GM10266 (cell line): ENCODE measurements at regions not wholly inside any gene's neighbourhood (a gene's known extent, or its start where the extent isn't known, plus 50 kb on each side); places are given as distances from the start of the nearest gene placed in this dataset.

ENCODE experiments used
- DNase-seq: peaks from one replicate; pipeline ENCODE4 v3.0.0; 2012; ENCODE audit errors: extremely low spot score
- CTCF ChIP-seq: IDR thresholded peaks from 2 replicates; pipeline ENCODE4 v1.5.1; 2012; ENCODE audit warnings: mild to moderate bottlenecking, low read depth; ENCODE audit not compliant: control insufficient read depth, insufficient read depth; ENCODE audit errors: missing control alignments

- no peak for DNase-seq
- no peak for TF ChIP-seq CTCF
These were observed 100.5 kb upstream of the MGAT5 start for GRCh38 chr2:134153294-134153880.

- peak; percentile 35 for DNase-seq
These were observed 99.6 kb upstream of the MGAT5 start for GRCh38 chr2:134154246-134154645.

GRCh38 chr2:134155134-134155533 is 98.7 kb upstream of the MGAT5 start:
- no peak for TF ChIP-seq CTCF
- DNase-seq, result peak; percentile 37

More at GRCh38 chr2:134154246-134154645, 99.6 kb upstream of the MGAT5 start:
- TF ChIP-seq CTCF, result no peak

GRCh38 chr2:134158295-134158694 is 95.6 kb upstream of the MGAT5 start:
- no peak for TF ChIP-seq CTCF
- DNase-seq, result no peak

GRCh38 chr2:134161170-134161547 is 92.7 kb upstream of the MGAT5 start:
- no peak for TF ChIP-seq CTCF
- DNase-seq, result no peak

- TF ChIP-seq CTCF, result no peak
- DNase-seq, result no peak
These were observed 90.5 kb upstream of the MGAT5 start for GRCh38 chr2:134163336-134163735.

GRCh38 chr2:134164306-134164705 is 89.6 kb upstream of the MGAT5 start:
- no peak for DNase-seq
- TF ChIP-seq CTCF, result no peak
